HG02885 (cell line): ENCODE measurements at regions not wholly inside any gene's neighbourhood (a gene's known extent, or its start where the extent isn't known, plus 50 kb on each side); places are given as distances from the start of the nearest gene placed in this dataset.
"Not testable (repeated sequence)": the region's sequence is repeated elsewhere in the genome, so short reads cannot be mapped to it uniquely, and the experiment has no call there.

Experiments used
- ATAC-seq: cut with Tn5 transposase; IDR thresholded peaks from one replicate; pipeline ENCODE4 v1.9.1; 2021; ENCODE audit warnings: mild to moderate bottlenecking; ENCODE audit not compliant: unreplicated experiment, poor library complexity

DNA sequence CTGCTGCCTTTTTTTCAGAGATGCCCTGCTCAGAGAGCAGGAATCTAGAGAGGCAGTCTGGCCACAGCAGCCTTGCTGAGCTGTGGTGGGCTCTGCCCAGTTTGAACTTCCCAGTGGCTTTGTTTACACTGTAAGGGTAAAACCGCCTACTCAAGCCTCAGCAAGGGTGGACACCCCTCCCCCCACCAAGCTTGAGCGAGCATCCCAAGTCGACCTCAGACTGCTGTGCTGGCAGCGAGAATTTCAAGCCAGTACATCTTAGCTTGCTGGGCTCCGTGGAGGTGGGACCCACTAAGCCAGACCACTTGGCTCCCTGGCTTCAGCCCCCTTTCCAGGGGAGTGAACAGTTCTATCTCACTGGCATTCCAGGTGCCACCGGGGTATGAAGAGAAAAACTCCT lies 298.8 kb upstream of the LRRC3B start:
- ATAC-seq = not testable (repeated sequence)

DNA sequence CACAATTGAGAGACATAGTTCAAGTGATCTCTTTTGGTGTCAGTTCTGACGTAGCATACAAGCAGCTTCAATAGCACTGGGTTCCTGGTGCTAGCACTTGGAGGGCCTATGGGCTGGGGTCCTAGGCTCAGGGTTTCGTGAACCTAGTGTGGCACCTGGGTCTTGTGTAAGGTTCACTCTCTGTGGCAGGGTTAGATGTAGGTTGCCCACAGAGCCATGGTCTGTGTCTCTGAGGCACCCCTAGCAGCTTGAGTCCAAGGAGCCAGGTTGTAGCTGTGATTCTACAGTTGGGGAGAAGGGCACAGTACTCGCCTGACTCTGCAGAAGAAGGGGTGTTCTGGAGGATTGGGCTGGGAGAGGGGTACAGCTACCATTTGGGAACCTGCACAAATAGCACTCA lies 282.6 kb upstream of the LRRC3B start:
- no peak for ATAC-seq

- ATAC-seq = no peak
Observed at GRCh38 chr3:26343647-26344046, 278.9 kb upstream of the LRRC3B start.

GRCh38 chr3:26345613-26346012 lies 277.0 kb upstream of the LRRC3B start:
- ATAC-seq = no peak

- ATAC-seq = no peak
Observed at GRCh38 chr3:26346497-26346896, 276.1 kb upstream of the LRRC3B start.

DNA sequence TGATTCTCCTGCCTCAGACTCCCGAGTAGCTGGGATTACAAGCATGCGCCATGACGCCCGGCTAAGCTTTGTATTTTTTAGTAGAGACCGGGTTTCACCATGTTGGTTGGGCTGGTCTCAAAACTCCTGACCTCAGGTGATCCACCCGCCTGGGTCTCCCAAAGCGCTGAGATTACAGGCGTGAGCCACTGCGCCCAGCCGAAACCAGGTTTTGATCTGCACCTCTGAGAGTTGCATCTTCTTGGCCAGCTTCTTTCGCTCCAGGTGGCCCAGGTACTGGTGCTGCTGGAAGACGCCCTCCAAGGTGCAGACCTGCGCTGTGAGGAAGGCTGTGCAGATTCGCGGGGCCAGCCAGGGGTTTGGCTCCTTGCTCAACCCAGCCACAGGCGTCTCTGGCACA lies 275.4 kb upstream of the LRRC3B start:
- ATAC-seq = no peak

GRCh38 chr3:26350853-26351252 lies 271.7 kb upstream of the LRRC3B start:
- ATAC-seq = no peak

DNA sequence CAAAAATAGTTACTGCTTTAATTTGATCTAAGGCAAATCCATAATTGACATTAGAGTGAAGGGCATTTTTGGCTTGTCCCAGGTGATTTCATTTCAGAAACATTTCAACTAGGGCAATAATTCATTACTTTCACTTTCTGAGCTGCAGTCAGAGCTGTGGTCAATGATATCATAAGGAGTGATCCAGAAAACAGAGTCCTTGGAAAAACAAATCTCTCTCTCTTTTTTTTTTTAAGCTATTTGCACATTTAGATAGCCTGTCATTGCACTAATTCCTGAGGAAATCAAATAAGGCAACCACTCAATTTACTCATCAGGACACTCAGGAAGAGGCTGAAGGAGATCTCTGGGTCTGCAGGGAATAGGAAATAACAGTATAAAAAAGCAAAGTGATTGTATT lies 269.5 kb upstream of the LRRC3B start:
- no peak for ATAC-seq

- ATAC-seq = no peak
Observed at GRCh38 chr3:26358405-26358804, 264.2 kb upstream of the LRRC3B start.

- ATAC-seq = no peak
Observed at GRCh38 chr3:26365706-26366105, 256.9 kb upstream of the LRRC3B start.

GRCh38 chr3:26368312-26368711 lies 254.3 kb upstream of the LRRC3B start:
- ATAC-seq = no peak

GRCh38 chr3:26369133-26369532 lies 253.4 kb upstream of the LRRC3B start:
- ATAC-seq = no peak

DNA sequence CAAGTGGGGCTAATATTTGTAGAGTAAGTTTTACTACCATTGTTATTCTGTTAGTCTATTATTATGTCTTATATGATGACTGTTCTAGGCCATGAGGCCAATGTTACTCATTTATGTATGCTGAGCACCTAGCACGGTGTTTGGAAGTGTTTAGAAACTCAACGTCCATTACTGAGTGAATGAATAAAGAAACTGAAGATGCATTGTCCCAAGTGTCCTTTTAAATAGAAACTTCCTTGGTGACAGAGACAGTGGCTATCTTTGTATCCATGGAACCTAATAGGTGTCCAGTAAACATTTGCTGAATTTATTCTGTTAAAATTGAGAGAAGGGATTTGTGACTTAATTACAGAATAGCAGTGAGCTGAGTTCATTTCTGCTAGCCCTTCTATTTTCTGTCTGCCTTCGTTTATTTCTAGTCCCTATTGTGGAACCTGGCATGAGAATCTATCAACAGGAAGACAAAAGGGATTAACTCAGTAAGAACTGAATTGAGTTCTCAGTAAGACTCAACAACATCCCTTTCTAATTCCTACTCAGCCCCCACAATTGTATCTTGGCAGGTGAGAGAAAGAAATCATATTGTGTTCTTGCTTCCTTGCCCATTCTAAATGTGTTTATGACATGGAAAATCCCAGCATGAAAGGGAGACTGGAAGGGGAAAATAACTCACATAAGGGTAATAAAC lies 246.6 kb upstream of the LRRC3B start:
- ATAC-seq = no peak

DNA sequence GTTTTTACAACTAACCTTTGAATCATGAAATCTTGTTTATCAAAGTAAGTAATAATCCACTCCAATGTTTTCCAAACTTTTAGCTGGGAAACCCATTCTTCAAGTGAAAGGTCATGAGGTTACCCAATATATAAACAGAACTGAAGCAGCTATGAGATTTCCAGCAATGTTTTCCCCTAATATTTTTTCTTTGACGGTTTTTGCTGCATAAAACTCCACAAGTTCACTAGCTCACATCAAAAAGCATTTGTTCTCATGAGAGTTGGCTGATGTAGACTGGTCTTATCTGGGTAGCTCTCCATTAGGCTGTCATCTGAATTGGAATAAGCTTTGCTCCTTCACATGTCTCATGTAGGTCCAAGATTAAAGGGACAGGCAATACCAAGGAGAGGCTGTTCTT lies 241.2 kb upstream of the LRRC3B start:
- ATAC-seq = no peak

DNA sequence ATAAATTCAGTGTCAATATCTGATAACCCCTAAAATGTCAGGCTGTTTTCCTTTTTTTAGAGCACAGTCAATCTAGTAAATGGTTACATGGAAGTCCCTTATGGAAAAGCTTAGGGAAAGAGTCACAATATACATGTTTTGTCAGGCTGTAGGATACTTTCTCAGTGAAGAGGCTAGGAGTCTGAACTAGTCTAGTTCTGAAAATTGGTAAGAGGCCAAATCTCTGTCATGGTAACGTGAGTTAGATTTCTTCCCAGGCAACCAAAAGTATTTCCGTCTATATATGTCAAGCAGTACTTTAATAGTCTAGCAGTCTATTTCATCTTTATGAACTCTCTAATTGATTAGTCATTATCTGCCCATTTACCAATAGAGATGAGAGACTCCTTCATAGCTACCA lies 215.9 kb upstream of the LRRC3B start:
- no peak for ATAC-seq

DNA sequence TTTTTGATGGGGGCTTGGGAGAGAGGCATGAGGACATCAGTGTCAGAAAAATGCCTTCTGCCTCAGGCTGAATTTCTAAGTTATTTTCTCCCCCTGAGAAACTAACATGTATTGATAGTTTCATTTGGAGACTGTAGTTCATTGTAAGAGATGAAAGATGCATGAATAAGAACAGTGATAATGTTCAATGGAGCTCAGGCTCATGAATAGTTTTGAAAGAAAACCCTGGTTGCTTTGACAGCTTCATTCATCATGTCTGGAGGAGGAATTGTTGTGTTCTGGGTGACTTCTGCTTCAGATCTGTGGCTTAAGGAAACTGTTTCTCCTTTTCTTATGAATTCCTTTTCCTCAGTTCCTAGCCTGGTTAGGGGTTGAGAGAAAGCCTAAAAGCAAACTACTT lies 204.0 kb upstream of the LRRC3B start:
- ATAC-seq = no peak

- peak; percentile 50 for ATAC-seq
Observed at GRCh38 chr3:26422415-26422814, 200.2 kb upstream of the LRRC3B start.

GRCh38 chr3:26425076-26425475 lies 197.5 kb upstream of the LRRC3B start:
- no peak for ATAC-seq

DNA sequence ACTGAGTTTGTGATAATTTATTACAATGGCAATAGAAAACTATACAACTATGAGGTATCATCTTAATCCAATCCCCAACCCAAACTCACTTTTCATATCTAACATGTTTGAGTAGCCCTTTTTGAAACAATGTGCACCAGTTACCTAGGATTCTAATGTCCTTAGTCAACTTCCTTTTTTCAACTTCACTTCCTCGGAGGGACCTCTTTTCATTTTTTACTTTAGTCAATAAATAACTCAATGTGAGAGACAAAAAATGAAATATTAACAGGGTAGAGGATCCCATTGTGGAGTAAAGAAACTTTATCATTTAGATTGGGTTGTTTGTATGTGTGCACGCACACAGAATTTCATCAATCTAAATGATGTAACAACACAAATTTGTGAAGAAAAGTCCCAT lies 193.6 kb upstream of the LRRC3B start:
- no peak for ATAC-seq

DNA sequence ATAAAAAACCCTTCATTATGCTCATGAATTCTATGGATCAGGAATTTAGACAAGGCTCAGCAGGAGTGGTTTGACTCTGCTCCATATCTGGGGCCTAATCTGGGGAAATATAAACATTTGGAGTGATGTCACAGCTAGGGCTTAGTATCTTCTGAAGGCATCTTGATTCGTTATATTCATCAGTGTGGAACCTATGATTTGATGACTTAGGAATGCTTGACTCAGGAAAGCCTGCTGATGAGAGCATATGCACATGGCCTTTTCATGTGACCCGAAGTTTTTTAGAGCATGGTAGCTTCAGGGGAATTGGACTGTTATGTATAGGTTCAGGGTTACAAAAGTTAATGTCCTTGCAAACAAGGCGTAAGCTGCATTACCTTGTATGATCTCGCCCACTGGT lies 184.9 kb upstream of the LRRC3B start:
- ATAC-seq = no peak

DNA sequence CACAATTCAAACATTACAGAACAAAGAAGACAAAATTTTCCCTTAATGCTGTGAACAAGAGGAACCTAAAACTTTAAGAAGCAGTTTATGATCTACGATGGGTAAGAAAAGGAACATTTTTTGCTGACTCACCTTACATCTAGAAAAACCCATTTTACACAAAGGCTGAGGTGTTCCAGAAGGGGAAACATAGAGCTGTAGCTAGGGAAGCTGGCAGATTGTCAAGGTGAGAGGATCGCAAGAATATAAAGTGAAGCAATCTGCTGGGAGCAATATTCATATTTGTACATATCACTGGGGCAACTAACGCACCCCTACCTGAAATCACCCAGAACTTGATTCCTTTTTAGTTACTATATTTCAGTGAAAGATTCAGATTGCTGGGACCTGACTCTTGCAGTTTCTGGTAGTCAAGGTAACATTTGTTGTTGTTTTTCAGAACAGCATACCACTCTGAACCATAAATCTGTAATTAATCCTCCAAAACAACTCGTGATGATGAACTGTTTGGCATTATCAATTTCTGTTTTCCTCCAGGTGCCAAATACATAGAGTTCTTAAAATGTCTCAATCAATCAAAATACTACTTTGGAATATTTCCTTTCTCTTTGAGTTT lies 184.1 kb upstream of the LRRC3B start:
- no peak for ATAC-seq
